Testis (tissue), 2 donors: ENCODE measurements at regions not wholly inside any gene's neighbourhood (a gene's known extent, or its start where the extent isn't known, plus 50 kb on each side); places are given as distances from the start of the nearest gene placed in this dataset.

Experiments
- CTCF ChIP-seq, 3 experiments: fragments of 450-650 bp in 2 of 3; fragments of 200-600 bp in 1 of 3; sonication (generic) in 1 of 3; IDR thresholded peaks; one replicate each; pipeline ENCODE4 v1.5.1; 2016 to 2019; ENCODE audit warnings: antibody characterized with exemption in 3 of 3, mild to moderate bottlenecking in 2 of 3, moderate library complexity in 1 of 3
- POLR2A ChIP-seq: fragments of 450-650 bp; IDR thresholded peaks from one replicate; pipeline ENCODE4 v1.6.1; 2017; ENCODE audit warnings: antibody characterized with exemption, mild to moderate bottlenecking, moderate library complexity

GRCh38 chr6:100121854-100122609, 128.0 kb upstream of the MCHR2 start:
- no peak for TF ChIP-seq CTCF (IDR thresholded peaks at IDR 0.05)
- no peak for TF ChIP-seq POLR2A
